PC-3 (cell line): ENCODE measurements at regions not wholly inside any gene's neighbourhood (a gene's known extent, or its start where the extent isn't known, plus 50 kb on each side); places are given as distances from the start of the nearest gene placed in this dataset.
A peak's percentile ranks its signal among the peaks of the same experiment; 100 is the strongest.

Experiments used
- ATAC-seq: fragments of 200-7000 bp; cut with Tn5 transposase; 2 replicates; pipeline ENCODE4 v1.9.1; 2020; ENCODE audit warnings: mild to moderate bottlenecking, moderate library complexity
- BruUV-seq: library from RNA; stranded (reverse); fragments of 400-500 nt; replicated peaks from 2 replicates; lab custom pipeline; 2021; lab: Mats Ljungman, UMichigan
- CTCF ChIA-PET: fragments of 300-600 bp; sonication (Branson Sonifier 250); formaldehyde crosslinking; loops from one replicate; lab custom pipeline; 2022; ENCODE audit warnings: antibody characterized with exemption; lab: Charles Lee
- POLR2A ChIA-PET: fragments of 300-600 bp; sonication (Branson Sonifier 250); formaldehyde crosslinking; loops from one replicate; lab custom pipeline; 2022; ENCODE audit warnings: antibody characterized with exemption; ENCODE audit not compliant: unreplicated experiment; lab: Charles Lee
- DNase-seq: peaks from one replicate; pipeline ENCODE4 v3.0.0-alpha.2; 2015
- H2AFZ ChIP-seq: fragments of 300-600 bp; sonication (generic); 2 replicates; pipeline ENCODE4 v1.6.0; 2016; ENCODE audit warnings: antibody characterized with exemption, low read length
- H3F3A ChIP-seq: fragments of 300-600 bp; sonication (generic); one replicate; pipeline ENCODE4 v1.6.0; 2017; ENCODE audit warnings: antibody characterized with exemption, low read length, control low read depth, mild to moderate bottlenecking; ENCODE audit not compliant: unreplicated experiment
- H3K27ac ChIP-seq: fragments of 300-600 bp; sonication (generic); 2 replicates; pipeline ENCODE4 v1.5.1; 2016; ENCODE audit warnings: mild to moderate bottlenecking, low read length
- H3K27me3 ChIP-seq: fragments of 300-600 bp; sonication (generic); 2 replicates; pipeline ENCODE4 v1.6.1; 2016; ENCODE audit warnings: low read length, mixed read lengths
- H3K36me3 ChIP-seq: fragments of 300-600 bp; sonication (generic); 2 replicates; pipeline ENCODE4 v1.6.1; 2016; ENCODE audit warnings: low read depth, mixed run types, low read length, mixed read lengths
- H3K4me1 ChIP-seq: fragments of 300-600 bp; sonication (generic); 2 replicates; pipeline ENCODE4 v1.5.1; 2016; ENCODE audit warnings: low read length; ENCODE audit not compliant: insufficient read depth
- H3K4me2 ChIP-seq: fragments of 300-600 bp; sonication (generic); 2 replicates; pipeline ENCODE4 v1.6.0; 2016; ENCODE audit warnings: low read length
- H3K4me3 ChIP-seq: fragments of 300-600 bp; sonication (generic); 2 replicates; pipeline ENCODE4 v1.5.1; 2016; ENCODE audit warnings: mild to moderate bottlenecking, low read length, mixed read lengths
- H3K79me2 ChIP-seq: fragments of 300-600 bp; sonication (generic); 2 replicates; pipeline ENCODE4 v1.6.1; 2017; ENCODE audit warnings: low read length, mixed read lengths
- H3K9ac ChIP-seq: fragments of 300-600 bp; sonication (generic); 2 replicates; pipeline ENCODE4 v1.6.0; 2016; ENCODE audit warnings: mild to moderate bottlenecking, low read length
- H3K9me2 ChIP-seq: fragments of 300-600 bp; sonication (generic); replicated peaks from 2 replicates; pipeline ENCODE4 v1.6.1; 2016; ENCODE audit warnings: mixed run types, low read length, mixed read lengths
- H3K9me3 ChIP-seq: fragments of 300-600 bp; sonication (generic); 2 replicates; pipeline ENCODE4 v1.6.1; 2016; ENCODE audit warnings: low read length, mixed read lengths
- H4K20me1 ChIP-seq: fragments of 300-600 bp; sonication (generic); 2 replicates; pipeline ENCODE4 v1.6.1; 2016; ENCODE audit warnings: low read length, mixed read lengths
- CTCF ChIP-seq: fragments of 300-600 bp; sonication (generic); conservative IDR thresholded peaks from 2 replicates; pipeline ENCODE4 v1.5.1; 2017; ENCODE audit warnings: antibody characterized with exemption, low read depth, mild to moderate bottlenecking, low read length
- EZH2 ChIP-seq: fragments of 300-600 bp; sonication (generic); IDR thresholded peaks from one replicate; pipeline ENCODE4 v1.6.1; 2017; ENCODE audit warnings: antibody characterized with exemption, mild to moderate bottlenecking, low read length; ENCODE audit not compliant: unreplicated experiment
- EZH2phosphoT487 ChIP-seq: fragments of 300-600 bp; sonication (generic); IDR thresholded peaks from 2 replicates; pipeline ENCODE4 v1.6.1; 2018; ENCODE audit warnings: mild to moderate bottlenecking, antibody characterized with exemption, low read length, borderline replicate concordance
- intact Hi-C: fragments of 100-400 bp; cut with micrococcal nuclease; formaldehyde crosslinking; loops from 2 replicates; pipeline ENCODE4 v1.9.0; 2023

- H3K36me3 ChIP-seq: no peaks in the 10 kb centered on the region
- no peak overlapping the region for H3K9ac ChIP-seq
- intact Hi-C loops: loop anchor here (5.0 kb wide), 1 partner anchor 38 kb away; no protein-coding TSS in a partner anchor
Measured at GRCh38 chr18:55819448-55819847, 231.5 kb upstream of the TCF4 start.

DNA sequence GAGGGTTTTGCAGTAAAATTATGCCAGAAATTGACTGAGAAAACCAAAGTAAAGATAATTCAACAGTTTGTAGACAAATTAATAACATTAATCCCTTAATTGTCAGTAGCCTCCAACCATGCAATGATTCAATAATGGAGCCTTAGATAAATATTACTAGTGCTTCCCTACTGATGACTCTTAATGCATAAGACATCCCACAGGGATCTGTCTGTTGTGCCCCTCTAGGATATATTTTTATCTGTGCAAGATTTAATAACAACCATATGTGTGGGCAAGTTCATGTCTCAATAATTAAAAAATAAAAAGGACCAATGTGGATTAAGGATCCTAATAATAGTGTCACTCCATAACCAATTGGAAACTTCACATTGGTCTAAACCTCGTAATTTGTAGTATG lies 230.3 kb upstream of the TCF4 start:
- Histone ChIP-seq H3K27ac (no peak overlapping the region), H3K27me3 (no peaks in the 10 kb centered on the region), H3K4me2 (no peak overlapping the region), H3K36me3 (no peaks in the 10 kb centered on the region), H3K9me3 (no peaks in the 10 kb centered on the region), H3K79me2 (no peaks in the 10 kb centered on the region), H3K9me2 (no peaks in the 10 kb centered on the region), H2AFZ (no peak overlapping the region), H3K4me3 (no peak overlapping the region), H4K20me1 (no peaks in the 10 kb centered on the region), H3F3A (no peaks in the 10 kb centered on the region), H3K4me1 (peaks cover 32% of the 10 kb centered on the region), H3K9ac (no peak overlapping the region)
- intact Hi-C loops: loop anchor here (5.0 kb wide), 1 partner anchor 39 kb away; no protein-coding TSS in a partner anchor
- BruUV-seq: no TSS peak
- no peak for ATAC-seq
- POLR2A ChIA-PET: no interaction called here
- TF ChIP-seq EZH2 (no peak), CTCF (no peak)
- DNase-seq: no peak
- CTCF ChIA-PET: no interaction called here

More at GRCh38 chr18:55819448-55819847, 231.5 kb upstream of the TCF4 start:
- Histone ChIP-seq H3F3A (no peaks in the 10 kb centered on the region), H3K27me3 (no peaks in the 10 kb centered on the region), H4K20me1 (no peaks in the 10 kb centered on the region), H3K27ac (no peak overlapping the region), H3K9me2 (no peaks in the 10 kb centered on the region), H3K4me2 (no peak overlapping the region), H3K4me3 (no peak overlapping the region), H3K4me1 (peaks cover 32% of the 10 kb centered on the region), H3K9me3 (no peaks in the 10 kb centered on the region), H2AFZ (no peak overlapping the region), H3K79me2 (no peaks in the 10 kb centered on the region)
- TF ChIP-seq CTCF (no peak), EZH2phosphoT487 (no peak), EZH2 (no peak)
- ChIA-PET POLR2A (interaction anchor here (0.7 kb wide), 1 partner anchor 467 kb away, joined by 6 read pairs; no protein-coding TSS in a partner anchor), CTCF (no interaction called here)
- ATAC-seq: no peak
- no peak for DNase-seq
- BruUV-seq: no TSS peak

GRCh38 chr18:55811925-55812324 lies 223.9 kb upstream of the TCF4 start:
- no peaks in the 10 kb centered on the region for H4K20me1 ChIP-seq
- no TSS peak for BruUV-seq
- intact Hi-C loops: no loop called here
- peak overlapping the region; percentile 4 for H2AFZ ChIP-seq
- CTCF ChIA-PET: interaction anchor here (0.6 to 0.7 kb wide), 2 partner anchors 216 to 677 kb away, joined by 3 read pairs; no protein-coding TSS in a partner anchor
- H3K4me2 ChIP-seq: peak overlapping the region; percentile 30; the same call in 1 of the 2 replicates
- H3K36me3 ChIP-seq: no peaks in the 10 kb centered on the region
- H3K9ac ChIP-seq: no peak overlapping the region
- DNase-seq: peak; percentile 40
- POLR2A ChIA-PET: no interaction called here
- no peaks in the 10 kb centered on the region for H3K9me3 ChIP-seq
- no peaks in the 10 kb centered on the region for H3K9me2 ChIP-seq
- no peak overlapping the region for H3K4me3 ChIP-seq
- H3K79me2 ChIP-seq: no peaks in the 10 kb centered on the region
- no peaks in the 10 kb centered on the region for H3K27me3 ChIP-seq
- H3K27ac ChIP-seq: peak overlapping the region; percentile 80
- no peak for TF ChIP-seq EZH2
- TF ChIP-seq CTCF: no peak
- no peak for TF ChIP-seq EZH2phosphoT487
- peaks cover 23% of the 10 kb centered on the region for H3K4me1 ChIP-seq
- ATAC-seq: peak; percentile 76
- H3F3A ChIP-seq: no peaks in the 10 kb centered on the region
